GM23248 (cell line): ENCODE measurements at regions not wholly inside any gene's neighbourhood (a gene's known extent, or its start where the extent isn't known, plus 50 kb on each side); places are given as distances from the start of the nearest gene placed in this dataset.

Source experiments
- DNase-seq: peaks from one replicate; pipeline ENCODE4 v3.0.0-alpha.2; 2015
- H2AFZ ChIP-seq: fragments of 200-600 bp; sonication (generic); 2 replicates; pipeline ENCODE4 v1.6.1; 2016; ENCODE audit warnings: antibody characterized with exemption
- H3F3A ChIP-seq: fragments of 200-600 bp; sonication (generic); 2 replicates; pipeline ENCODE4 v1.6.1; 2016; ENCODE audit warnings: mild to moderate bottlenecking, antibody characterized with exemption, mixed run types; ENCODE audit not compliant: insufficient read depth
- H3K27ac ChIP-seq: fragments of 200-600 bp; sonication (generic); 2 replicates; pipeline ENCODE4 v1.5.1; 2016; ENCODE audit warnings: mild to moderate bottlenecking
- H3K27me3 ChIP-seq: fragments of 200-600 bp; sonication (generic); replicated peaks from 2 replicates; pipeline ENCODE4 v1.6.1; 2016; ENCODE audit warnings: mild to moderate bottlenecking; ENCODE audit not compliant: insufficient read depth
- H3K36me3 ChIP-seq: fragments of 200-600 bp; sonication (generic); 2 replicates; pipeline ENCODE4 v1.6.1; 2016; ENCODE audit warnings: low read depth, mild to moderate bottlenecking
- H3K4me1 ChIP-seq: fragments of 200-600 bp; sonication (generic); 2 replicates; pipeline ENCODE4 v1.6.1; 2016; ENCODE audit warnings: mild to moderate bottlenecking; ENCODE audit not compliant: insufficient read depth
- H3K4me2 ChIP-seq: fragments of 200-600 bp; sonication (generic); one replicate; pipeline ENCODE4 v1.6.1; 2016; ENCODE audit warnings: mild to moderate bottlenecking; ENCODE audit not compliant: unreplicated experiment
- H3K4me3 ChIP-seq: fragments of 200-600 bp; sonication (generic); 2 replicates; pipeline ENCODE4 v1.5.1; 2016; ENCODE audit warnings: mild to moderate bottlenecking
- H3K79me2 ChIP-seq: fragments of 200-600 bp; sonication (generic); 2 replicates; pipeline ENCODE4 v1.6.1; 2016; ENCODE audit warnings: mild to moderate bottlenecking; ENCODE audit not compliant: insufficient read depth
- H3K9ac ChIP-seq: fragments of 200-600 bp; sonication (generic); 2 replicates; pipeline ENCODE4 v1.6.1; 2016; ENCODE audit warnings: mild to moderate bottlenecking
- H3K9me2 ChIP-seq: fragments of 200-600 bp; sonication (generic); 2 replicates; pipeline ENCODE4 v1.6.1; 2016; ENCODE audit warnings: mixed run types, mild to moderate bottlenecking, moderate library complexity; ENCODE audit not compliant: insufficient read depth
- H3K9me3 ChIP-seq: fragments of 200-600 bp; sonication (generic); one replicate; pipeline ENCODE4 v1.6.1; 2017; ENCODE audit warnings: low read depth
- H4K20me1 ChIP-seq: fragments of 200-600 bp; sonication (generic); 2 replicates; pipeline ENCODE4 v1.6.0; 2016; ENCODE audit not compliant: insufficient read depth
- EZH2 ChIP-seq: fragments of 200-600 bp; sonication (generic); IDR thresholded peaks from 2 replicates; pipeline ENCODE4 v1.6.1; 2018; ENCODE audit warnings: antibody characterized with exemption, mild to moderate bottlenecking; ENCODE audit not compliant: insufficient read depth, poor library complexity, severe bottlenecking
- EZH2phosphoT487 ChIP-seq: fragments of 200-600 bp; sonication (generic); IDR thresholded peaks from 2 replicates; pipeline ENCODE4 v1.6.1; 2018; ENCODE audit warnings: antibody characterized with exemption, moderate library complexity, mild to moderate bottlenecking, low read depth; ENCODE audit not compliant: insufficient read depth
- WGBS, 2 experiments: methylation state at CpG; one replicate each; pipeline ENCODE4 v1.1.6; 2015 to 2017; ENCODE audit warnings: low lambda C conversion rate in 2 of 2, low coverage in 1 of 2; ENCODE audit errors: missing lambda C conversion rate in 2 of 2; 5-methylcytosine and 5-hydroxymethylcytosine counted together
- in situ Hi-C: fragments of 300-500 bp; cut with MboI; formaldehyde crosslinking; loops from 2 replicates; pipeline ENCODE4 v1.15.0; 2020

- Histone ChIP-seq H3K4me2 (no peak overlapping the region), H3K36me3 (no peaks in the 10 kb centered on the region), H3F3A (no peaks in the 10 kb centered on the region), H3K27ac (no peak overlapping the region), H3K4me3 (no peak overlapping the region), H3K4me1 (no peaks in the 10 kb centered on the region), H4K20me1 (no peaks in the 10 kb centered on the region), H3K79me2 (no peaks in the 10 kb centered on the region), H2AFZ (no peak overlapping the region), H3K9me2 (no peaks in the 10 kb centered on the region), H3K9me3 (peaks cover 5% of the 10 kb centered on the region), H3K9ac (no peak overlapping the region), H3K27me3 (no peaks in the 10 kb centered on the region)
- in situ Hi-C loops: no loop called here
- 8 to 19% methylated on average over 1 of the region's 1 CpG for WGBS, 2 experiments
- DNase-seq: no peak
- TF ChIP-seq EZH2 (no peak), EZH2phosphoT487 (no peak)
These were observed 652.3 kb downstream of the EPHA7 start for GRCh38 chr6:92767101-92767500.

- WGBS, 2 experiments: 4 to 10% methylated on average over 3 of the region's 3 CpGs
- in situ Hi-C loops: no loop called here
- Histone ChIP-seq H3K9ac (no peak overlapping the region), H4K20me1 (no peaks in the 10 kb centered on the region), H3F3A (no peaks in the 10 kb centered on the region), H3K79me2 (no peaks in the 10 kb centered on the region), H2AFZ (no peak overlapping the region), H3K36me3 (no peaks in the 10 kb centered on the region), H3K4me1 (no peaks in the 10 kb centered on the region), H3K27ac (no peak overlapping the region), H3K9me3 (peaks cover 5% of the 10 kb centered on the region), H3K27me3 (no peaks in the 10 kb centered on the region), H3K4me3 (no peak overlapping the region), H3K4me2 (no peak overlapping the region), H3K9me2 (no peaks in the 10 kb centered on the region)
- no peak for DNase-seq
- TF ChIP-seq EZH2phosphoT487: no peak
- TF ChIP-seq EZH2: no peak
These were observed 655.7 kb downstream of the EPHA7 start for GRCh38 chr6:92763680-92764079.

- Histone ChIP-seq H3K4me1 (no peaks in the 10 kb centered on the region), H3K9me2 (no peaks in the 10 kb centered on the region), H3K27me3 (no peaks in the 10 kb centered on the region), H3K4me3 (no peak overlapping the region), H2AFZ (no peak overlapping the region), H3F3A (no peaks in the 10 kb centered on the region), H3K27ac (no peak overlapping the region), H4K20me1 (no peaks in the 10 kb centered on the region), H3K79me2 (no peaks in the 10 kb centered on the region), H3K9ac (no peak overlapping the region), H3K9me3 (peaks cover 2% of the 10 kb centered on the region), H3K4me2 (no peak overlapping the region), H3K36me3 (no peaks in the 10 kb centered on the region)
- WGBS, 2 experiments: 14 to 29% methylated on average over 2 of the region's 2 CpGs
- TF ChIP-seq EZH2phosphoT487: no peak
- TF ChIP-seq EZH2: no peak
- in situ Hi-C loops: no loop called here
- DNase-seq: no peak
These were observed 656.1 kb downstream of the EPHA7 start for GRCh38 chr6:92763274-92763584.

- Histone ChIP-seq H3K27ac (no peak overlapping the region), H3K9me3 (peaks cover 2% of the 10 kb centered on the region), H3K27me3 (no peaks in the 10 kb centered on the region), H3K79me2 (no peaks in the 10 kb centered on the region), H3K4me3 (no peak overlapping the region), H3K4me1 (no peaks in the 10 kb centered on the region), H3K9me2 (no peaks in the 10 kb centered on the region), H3K9ac (no peak overlapping the region), H3F3A (no peaks in the 10 kb centered on the region), H3K36me3 (no peaks in the 10 kb centered on the region), H2AFZ (no peak overlapping the region), H3K4me2 (no peak overlapping the region), H4K20me1 (no peaks in the 10 kb centered on the region)
- no peak for DNase-seq
- in situ Hi-C loops: no loop called here
- TF ChIP-seq EZH2: no peak
- no peak for TF ChIP-seq EZH2phosphoT487
- 11 to 13% methylated on average over 3 of the region's 3 CpGs for WGBS, 2 experiments
These were observed 656.7 kb downstream of the EPHA7 start for GRCh38 chr6:92762443-92763273.

- Histone ChIP-seq H3K79me2 (no peaks in the 10 kb centered on the region), H4K20me1 (no peaks in the 10 kb centered on the region), H2AFZ (no peak overlapping the region), H3K9me3 (peaks cover 2% of the 10 kb centered on the region), H3K27me3 (no peaks in the 10 kb centered on the region), H3K4me1 (no peaks in the 10 kb centered on the region), H3K9ac (no peak overlapping the region), H3K9me2 (no peaks in the 10 kb centered on the region), H3F3A (no peaks in the 10 kb centered on the region), H3K4me2 (no peak overlapping the region), H3K36me3 (no peaks in the 10 kb centered on the region), H3K4me3 (no peak overlapping the region), H3K27ac (no peak overlapping the region)
- 18 to 19% methylated on average over 3 of the region's 3 CpGs for WGBS, 2 experiments
- in situ Hi-C loops: no loop called here
- no peak for DNase-seq
- TF ChIP-seq EZH2phosphoT487: no peak
These were observed 660.2 kb downstream of the EPHA7 start for GRCh38 chr6:92759178-92759577.
